GM04503 (cell line): ENCODE measurements at regions not wholly inside any gene's neighbourhood (a gene's known extent, or its start where the extent isn't known, plus 50 kb on each side); places are given as distances from the start of the nearest gene placed in this dataset.
"Not testable (repeated sequence)": the region's sequence is repeated elsewhere in the genome, so short reads cannot be mapped to it uniquely, and the experiment has no call there.

ENCODE experiments used
- DNase-seq: peaks from one replicate; pipeline ENCODE4 v3.0.0-alpha.2; 2012; ENCODE audit warnings: low read depth

DNA sequence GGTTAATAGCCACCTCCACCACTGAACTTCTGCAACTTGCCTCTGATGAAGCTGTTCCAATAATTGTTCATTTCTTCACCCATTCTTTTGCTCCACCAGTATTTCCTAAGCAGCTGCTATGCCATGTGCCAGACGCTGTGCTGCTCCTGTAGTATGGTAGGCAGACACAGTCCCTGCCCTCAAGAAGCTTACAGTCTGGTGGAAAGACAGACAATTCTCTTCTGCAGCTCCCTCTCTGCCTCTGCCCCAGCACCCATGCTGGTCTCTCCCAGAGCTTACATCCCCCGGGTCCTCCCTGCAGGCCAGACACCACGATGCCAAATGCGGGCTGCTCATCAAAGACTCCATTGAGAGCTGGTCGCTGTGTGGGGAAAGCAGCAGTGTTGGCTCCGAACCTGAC lies 111.6 kb upstream of the ESRRB start:
- no peak for DNase-seq

DNA sequence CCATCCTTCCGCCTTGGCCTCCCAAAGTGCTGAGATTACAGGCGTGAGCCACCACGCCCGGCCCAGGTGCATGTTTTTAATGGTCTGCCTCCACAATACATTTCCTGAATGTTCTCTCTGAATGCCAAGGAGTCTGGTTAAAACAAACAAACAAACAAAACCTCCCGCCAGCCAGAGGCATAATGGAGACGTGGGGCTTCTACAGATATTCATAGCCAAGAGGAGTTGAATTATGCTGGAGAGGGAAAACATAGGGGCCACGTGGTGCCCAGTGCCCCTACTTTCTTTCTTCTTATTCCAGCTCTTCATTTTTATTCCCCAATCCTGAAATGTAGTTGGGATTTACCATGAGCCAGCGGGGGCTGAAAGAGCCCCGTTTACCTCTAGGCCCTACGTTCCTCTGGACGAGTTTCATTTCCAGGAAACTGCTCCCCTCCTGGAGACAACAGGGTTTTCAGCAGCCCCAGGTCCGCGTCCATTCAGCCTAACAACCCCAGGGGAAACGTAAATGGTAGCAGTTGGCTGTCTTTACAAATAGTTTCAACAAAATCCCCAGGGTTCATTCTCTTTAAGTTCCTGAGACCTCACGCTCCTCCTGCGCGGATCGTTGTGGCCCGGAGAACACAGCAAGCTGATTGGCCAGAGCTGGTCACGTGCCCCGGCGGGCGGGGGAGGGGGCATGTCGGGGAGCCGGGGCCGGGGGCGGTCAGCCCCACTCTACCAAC lies 108.5 kb upstream of the ESRRB start:
- DNase-seq = peak; percentile 7

- no peak for DNase-seq
These were observed 107.9 kb upstream of the ESRRB start for GRCh38 chr14:76268047-76268431.

DNA sequence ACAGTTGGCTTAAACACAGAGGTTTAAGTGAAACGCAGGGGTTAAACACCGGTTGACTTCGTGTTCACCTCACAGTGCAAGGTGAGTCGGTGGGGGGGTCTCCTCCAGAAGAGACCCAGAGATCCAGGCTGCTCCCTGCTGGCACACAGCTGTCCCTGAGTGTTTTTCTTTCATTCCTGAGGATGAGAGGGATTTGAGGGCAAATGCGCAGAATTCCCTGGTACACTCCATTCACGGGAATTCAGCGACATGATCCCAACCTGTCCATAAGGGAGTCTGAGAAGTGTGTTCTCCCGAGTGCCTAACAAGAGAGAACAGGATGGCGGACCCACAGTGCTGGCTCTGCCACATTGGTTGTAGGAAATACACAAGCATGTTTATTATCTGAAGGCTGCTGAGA lies 107.2 kb upstream of the ESRRB start:
- DNase-seq = no peak

GRCh38 chr14:76271041-76271755 lies 104.7 kb upstream of the ESRRB start:
- no peak for DNase-seq

GRCh38 chr14:76272349-76272748 lies 103.6 kb upstream of the ESRRB start:
- DNase-seq = no peak

DNA sequence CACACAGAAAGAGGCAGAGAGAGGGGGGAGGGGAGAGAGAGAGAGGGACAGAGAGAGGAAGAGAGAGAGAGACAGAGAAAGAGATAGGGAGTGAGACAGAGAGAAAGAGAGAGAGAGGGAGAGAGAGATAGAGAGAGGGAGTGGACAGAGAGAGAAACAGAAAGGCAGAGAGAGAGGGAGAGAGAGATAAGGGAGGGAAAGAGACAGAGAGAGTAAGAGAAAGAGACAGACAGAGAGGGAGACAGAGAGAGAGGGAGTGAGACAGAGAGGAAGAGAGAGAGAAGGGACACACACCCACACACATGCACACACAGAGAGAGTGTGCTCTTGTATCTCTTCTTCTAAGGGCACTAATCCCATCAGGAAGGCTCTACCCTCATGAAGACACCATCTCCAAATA lies 103.2 kb upstream of the ESRRB start:
- DNase-seq = no peak

DNA sequence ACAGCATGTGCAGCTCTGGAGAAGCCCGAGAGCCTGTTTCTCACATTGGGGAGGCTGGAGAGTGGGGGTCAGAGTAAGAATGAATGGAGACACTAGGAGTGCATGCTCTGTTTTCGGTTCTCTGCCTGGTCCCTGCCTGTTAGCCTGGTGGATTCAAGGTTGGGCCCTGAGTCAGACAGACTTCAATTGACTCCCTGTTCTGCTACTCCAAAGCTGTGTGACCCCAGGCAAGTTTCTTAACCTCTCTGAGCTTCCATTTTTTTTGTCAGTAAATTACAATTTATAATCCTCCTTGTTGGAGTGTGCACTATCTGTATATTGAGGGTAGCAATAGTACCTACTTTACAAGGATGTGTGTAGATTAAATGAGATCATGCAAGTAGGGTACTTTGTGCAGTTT lies 102.6 kb upstream of the ESRRB start:
- no peak for DNase-seq

DNA sequence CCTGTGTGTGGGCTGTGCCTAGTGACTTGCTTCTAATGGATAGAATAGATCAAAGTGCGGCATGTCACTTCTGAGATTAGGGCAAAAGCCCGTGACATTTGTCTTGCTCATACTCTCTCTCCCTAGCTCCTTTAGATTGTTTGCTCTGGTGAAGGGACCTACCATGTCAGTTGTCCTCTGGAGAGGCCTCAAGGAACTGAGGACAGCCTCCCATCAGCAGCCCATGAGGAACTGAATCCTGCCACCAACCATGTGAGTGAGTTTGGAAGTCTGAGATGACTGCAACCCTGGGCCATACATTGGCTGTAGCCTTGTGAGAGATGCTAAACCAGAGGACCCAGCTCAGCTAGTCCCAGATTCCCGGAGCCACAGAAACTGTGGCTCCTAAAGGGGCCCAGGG lies 101.6 kb upstream of the ESRRB start:
- no peak for DNase-seq

- DNase-seq = no peak
These were observed 98.3 kb upstream of the ESRRB start for GRCh38 chr14:76277586-76278130.

DNA sequence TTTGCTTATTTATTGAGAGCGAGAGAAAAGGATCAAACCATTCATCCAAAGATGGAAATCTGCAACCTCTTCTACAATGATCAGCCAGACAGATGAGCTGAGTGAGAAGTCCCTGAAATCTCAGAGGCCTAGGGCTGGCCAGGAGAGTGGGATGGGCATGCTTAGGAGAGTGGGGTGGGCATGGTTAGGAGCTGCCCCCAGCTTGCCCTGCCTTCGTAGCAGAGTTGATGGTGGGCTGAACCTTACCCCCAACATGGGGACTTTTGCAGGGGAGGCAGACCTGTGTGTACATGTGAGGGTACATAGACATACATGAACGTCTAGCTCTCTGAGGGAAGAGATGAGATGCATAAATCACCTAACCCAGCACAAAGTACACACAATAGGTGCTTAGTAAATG lies 95.7 kb upstream of the ESRRB start:
- no peak for DNase-seq

DNA sequence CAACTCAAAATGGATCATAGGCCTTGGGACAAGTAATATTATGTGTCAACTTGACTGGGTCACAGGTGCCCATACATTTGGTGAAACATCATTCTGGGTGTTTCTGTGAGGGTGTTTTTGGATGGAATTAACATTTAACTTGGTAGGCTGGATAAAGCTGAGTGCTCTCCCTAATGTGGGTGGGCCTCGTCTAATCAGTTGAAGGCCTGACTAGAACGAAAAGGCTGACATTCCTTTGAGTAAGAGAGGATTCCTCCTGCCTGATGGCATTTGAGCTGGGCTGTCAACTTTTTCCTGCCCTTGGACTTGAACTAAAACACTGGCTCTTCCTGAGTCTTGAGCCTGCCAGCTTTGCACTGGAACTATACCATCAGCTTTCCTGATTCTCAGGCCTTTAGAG lies 93.4 kb upstream of the ESRRB start:
- DNase-seq = no peak

DNA sequence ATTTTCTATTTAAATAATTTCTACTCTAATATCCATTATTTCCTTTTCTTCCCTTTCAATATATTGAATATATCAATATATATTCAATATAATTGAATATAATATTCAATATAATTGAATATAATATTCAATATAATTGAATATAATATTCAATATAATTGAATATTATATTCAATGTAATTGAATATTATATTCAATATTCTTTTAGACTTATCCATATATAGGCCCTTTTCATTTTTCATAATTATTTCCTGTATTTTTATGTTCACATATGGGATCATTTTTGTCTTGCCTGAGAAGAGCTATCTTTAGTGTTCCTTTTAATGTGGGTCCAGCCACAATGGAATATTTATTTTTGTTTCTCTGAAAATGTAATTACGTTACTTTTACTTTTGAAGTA lies 88.9 kb upstream of the ESRRB start:
- DNase-seq = no peak

GRCh38 chr14:76289276-76289675 lies 86.7 kb upstream of the ESRRB start:
- no peak for DNase-seq

DNA sequence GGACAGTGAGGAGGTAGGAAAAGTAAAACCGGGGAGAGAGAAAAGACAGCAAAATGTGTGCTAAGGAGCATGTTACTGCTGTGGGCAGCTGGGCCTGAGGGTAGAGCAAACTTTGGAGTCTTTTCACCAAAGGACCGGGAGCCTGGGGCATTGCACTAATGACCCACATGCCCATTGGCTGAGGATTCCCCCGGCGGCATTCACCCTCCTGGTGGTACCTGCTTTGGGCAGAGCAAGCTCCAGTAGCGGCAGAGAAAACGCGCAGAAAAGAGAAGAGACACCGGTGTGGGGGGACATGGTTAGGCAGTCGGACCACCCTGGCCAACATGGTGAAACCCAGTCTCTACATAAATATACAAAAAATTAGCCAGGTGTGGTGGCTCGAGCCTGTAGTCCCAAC lies 83.4 kb upstream of the ESRRB start:
- DNase-seq = no peak

DNA sequence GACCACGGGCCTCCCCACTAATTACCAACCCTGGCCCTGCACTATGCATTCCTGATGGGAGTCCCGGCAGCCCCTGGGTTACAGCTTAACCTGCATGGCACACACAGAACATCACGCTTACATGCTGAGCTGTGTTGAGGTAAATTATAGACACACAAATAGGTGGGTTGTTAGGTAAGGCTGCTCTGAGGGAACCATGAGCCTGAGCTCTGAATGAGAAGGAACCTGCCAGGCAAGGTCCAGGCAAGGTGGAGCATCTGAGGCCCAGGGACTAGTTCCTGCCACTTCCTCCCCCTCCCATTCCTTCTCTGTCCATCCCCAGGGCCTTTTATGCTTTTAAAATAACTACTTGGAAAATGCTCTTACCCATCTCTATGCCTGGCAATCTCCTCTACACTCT lies 82.7 kb upstream of the ESRRB start:
- no peak for DNase-seq

GRCh38 chr14:76293923-76294322 lies 82.0 kb upstream of the ESRRB start:
- no peak for DNase-seq

DNA sequence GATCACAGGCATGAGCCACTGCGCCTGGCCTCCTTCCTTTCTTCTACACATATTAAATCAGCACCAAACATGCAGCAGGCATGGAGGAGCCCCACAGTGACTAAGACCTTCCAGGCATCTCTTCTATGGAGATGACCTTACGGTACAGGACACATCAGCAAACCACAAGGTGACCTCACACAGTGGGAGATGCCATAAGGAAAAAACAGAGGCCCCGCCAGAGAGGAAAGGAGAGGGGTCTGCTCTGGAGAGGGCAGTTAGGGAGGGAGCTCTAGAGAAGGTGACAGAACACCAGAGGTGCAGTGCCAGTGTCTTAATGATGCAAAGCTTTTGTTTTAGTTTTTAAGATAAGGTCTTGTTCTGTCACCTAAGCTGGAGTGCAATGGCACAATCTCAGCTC lies 81.1 kb upstream of the ESRRB start:
- no peak for DNase-seq

DNA sequence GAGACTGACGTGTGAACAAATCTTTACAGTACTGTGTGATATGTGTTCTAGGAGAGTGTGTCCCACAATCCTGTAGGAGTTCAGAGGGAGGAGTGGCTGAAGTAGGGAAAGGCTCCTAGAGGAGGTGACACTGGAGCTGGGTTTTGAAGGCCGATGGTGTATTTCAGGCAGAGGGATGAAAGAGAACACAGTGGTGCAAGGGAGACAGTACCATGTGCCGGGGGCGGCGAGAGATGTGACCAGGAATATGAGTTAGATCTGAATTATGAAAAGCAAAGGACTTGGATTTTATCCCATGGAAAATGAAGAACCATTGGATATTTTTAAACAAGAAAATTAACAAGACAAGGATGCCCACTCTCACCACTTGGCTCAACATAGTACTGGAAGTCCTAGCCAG lies 77.0 kb upstream of the ESRRB start:
- DNase-seq = no peak

DNA sequence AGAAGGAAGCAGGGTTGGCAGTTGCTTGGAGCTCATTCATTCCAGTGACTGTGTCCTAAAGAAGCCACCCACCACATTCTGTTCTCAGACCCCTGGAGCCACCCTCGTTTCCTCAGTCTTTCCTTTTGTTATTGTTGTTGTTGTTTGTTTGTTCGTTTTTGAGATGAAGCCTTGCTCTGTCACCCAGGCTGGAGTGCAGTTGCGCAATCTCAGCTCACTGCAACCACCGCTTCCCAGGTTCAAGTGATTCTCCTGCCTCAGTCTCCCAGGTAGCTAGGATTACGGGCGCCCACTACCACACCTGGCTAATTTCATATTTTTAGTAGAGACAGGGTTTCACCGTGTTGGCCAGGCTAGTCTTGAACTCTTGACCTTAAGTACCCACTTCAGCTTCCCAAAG lies 72.7 kb upstream of the ESRRB start:
- not testable (repeated sequence) for DNase-seq

GRCh38 chr14:76304536-76305267 lies 71.2 kb upstream of the ESRRB start:
- DNase-seq = no peak

DNA sequence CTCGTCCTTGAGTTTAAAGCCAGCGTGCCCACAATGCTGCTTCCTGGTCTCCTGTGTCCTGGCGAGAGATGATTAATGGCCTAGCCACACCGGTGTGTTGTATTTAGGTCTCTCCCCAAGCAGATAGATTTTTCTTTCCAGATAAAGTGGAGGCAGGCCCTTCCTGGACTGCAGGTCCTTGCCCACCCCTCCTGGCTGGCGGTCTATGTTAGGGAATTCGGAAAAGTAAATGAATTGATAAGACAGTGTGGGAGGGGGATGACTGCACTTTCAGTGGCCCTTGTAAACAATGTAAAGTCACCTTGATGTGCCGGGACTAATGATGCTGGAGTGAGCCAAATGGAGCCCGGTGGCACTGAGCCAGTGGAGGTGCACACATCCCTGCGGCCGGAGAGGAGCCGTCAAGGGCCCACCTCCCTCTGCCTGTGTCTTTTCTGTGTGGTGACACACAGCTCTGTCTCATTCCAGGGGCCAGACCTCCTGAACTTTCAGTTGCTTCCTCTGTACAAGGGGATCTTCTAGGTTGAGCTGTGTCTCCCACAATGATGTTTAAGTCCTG lies 70.6 kb upstream of the ESRRB start:
- DNase-seq = no peak

DNA sequence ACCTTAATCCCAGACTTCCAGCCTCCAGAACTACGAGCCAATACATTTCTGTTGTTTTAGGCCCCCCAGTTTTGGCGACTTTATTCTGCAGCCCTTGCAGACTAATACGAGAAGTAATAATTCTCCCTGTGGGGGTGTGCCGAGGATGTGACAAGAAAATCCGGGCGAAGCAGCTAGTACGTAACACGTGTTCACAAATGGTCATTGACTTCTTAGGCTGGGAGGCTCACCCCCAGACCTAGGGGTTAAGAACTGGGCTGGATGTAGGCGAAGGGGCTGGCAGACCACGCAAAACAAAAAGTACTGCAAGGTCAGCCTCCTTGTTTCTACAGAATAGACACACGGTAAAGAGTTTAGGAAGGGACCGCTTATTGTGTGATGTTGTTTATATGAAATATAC lies 69.8 kb upstream of the ESRRB start:
- no peak for DNase-seq
